Activated T-helper 17 cell treated with anti-CD3 and anti-CD28 coated beads, Interleukin-2, amount 50 U/mL, for 72 hours (primary cell): ENCODE measurements at regions not wholly inside any gene's neighbourhood (a gene's known extent, or its start where the extent isn't known, plus 50 kb on each side); places are given as distances from the start of the nearest gene placed in this dataset.
"Not testable (repeated sequence)": the region's sequence is repeated elsewhere in the genome, so short reads cannot be mapped to it uniquely, and the experiment has no call there.

Experiments
- ATAC-seq: fragments of 150-1000 bp; cut with Tn5 transposase; replicated peaks from 2 replicates; pipeline ENCODE4 v1.10.0; 2021; ENCODE audit warnings: mild to moderate bottlenecking, moderate library complexity
- H3K27ac Mint-ChIP-seq: one replicate; pipeline ENCODE4 v1.8.0; 2022; ENCODE audit warnings: mixed read lengths
- H3K27me3 Mint-ChIP-seq: one replicate; pipeline ENCODE4 v1.8.0; 2022; ENCODE audit warnings: mixed read lengths
- H3K36me3 Mint-ChIP-seq: one replicate; pipeline ENCODE4 v1.8.0; 2022; ENCODE audit warnings: low read depth, mild to moderate bottlenecking, mixed read lengths
- H3K4me1 Mint-ChIP-seq: one replicate; pipeline ENCODE4 v1.8.0; 2022; ENCODE audit warnings: mixed read lengths
- H3K4me3 Mint-ChIP-seq: one replicate; pipeline ENCODE4 v1.8.0; 2022; ENCODE audit warnings: mild to moderate bottlenecking, mixed read lengths
- H3K9me3 Mint-ChIP-seq: one replicate; pipeline ENCODE4 v1.8.0; 2022; ENCODE audit warnings: mixed read lengths

DNA sequence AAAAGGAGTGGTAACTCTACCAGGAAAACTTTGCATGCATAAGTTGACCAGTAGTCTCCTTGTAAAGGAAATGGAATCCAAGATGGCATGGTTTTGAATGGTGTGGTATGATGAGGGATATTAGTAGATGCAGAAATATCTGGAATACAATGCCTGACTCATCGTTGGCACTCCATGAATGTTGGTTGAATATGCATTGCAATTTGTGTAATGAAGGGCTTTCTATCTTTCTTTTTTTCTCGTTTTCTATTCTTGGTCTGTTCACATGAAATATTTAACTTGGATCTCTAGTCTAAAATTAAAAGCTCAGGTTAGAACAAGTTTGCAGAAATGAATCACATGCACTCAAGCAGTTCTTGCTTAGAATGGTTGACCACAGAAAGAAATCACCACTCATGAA, 195.3 kb upstream of the ADRA1D start:
- Mint-ChIP-seq H3K36me3 (no peaks in the 10 kb centered on the region), H3K4me1 (no peaks in the 10 kb centered on the region)
- ATAC-seq = no peak

DNA sequence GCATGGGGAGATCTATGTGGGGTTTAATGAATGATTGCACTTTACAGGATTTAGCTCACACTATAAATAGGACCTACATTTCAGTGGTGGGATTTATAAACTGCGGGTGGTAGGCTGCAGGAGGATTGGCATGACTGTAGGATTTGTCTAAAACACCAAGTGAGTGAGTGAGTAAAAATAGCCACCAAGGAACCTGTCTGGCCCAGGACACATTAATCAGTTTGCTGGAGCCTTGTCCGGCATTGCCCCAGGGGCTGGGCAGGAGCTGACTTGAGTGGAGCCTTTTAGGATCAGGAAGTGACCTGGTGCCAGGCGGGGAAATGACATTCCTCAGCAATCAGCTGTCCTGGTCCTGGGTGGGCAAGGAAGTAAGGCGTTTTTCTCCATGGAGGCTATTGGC, 193.9 kb upstream of the ADRA1D start:
- H3K9me3 Mint-ChIP-seq = no peaks in the 10 kb centered on the region
- no peaks in the 10 kb centered on the region for H3K36me3 Mint-ChIP-seq
- H3K4me1 Mint-ChIP-seq = no peaks in the 10 kb centered on the region
- ATAC-seq = no peak
- H3K4me3 Mint-ChIP-seq = no peak overlapping the region
- H3K27me3 Mint-ChIP-seq = peaks cover 14% of the 10 kb centered on the region
- H3K27ac Mint-ChIP-seq = no peak overlapping the region

More for the DNA sequence above, 195.3 kb upstream of the ADRA1D start:
- no peak overlapping the region for H3K4me3 Mint-ChIP-seq
- H3K27ac Mint-ChIP-seq = no peak overlapping the region
- H3K9me3 Mint-ChIP-seq = no peaks in the 10 kb centered on the region
- H3K27me3 Mint-ChIP-seq = peaks cover 14% of the 10 kb centered on the region

DNA sequence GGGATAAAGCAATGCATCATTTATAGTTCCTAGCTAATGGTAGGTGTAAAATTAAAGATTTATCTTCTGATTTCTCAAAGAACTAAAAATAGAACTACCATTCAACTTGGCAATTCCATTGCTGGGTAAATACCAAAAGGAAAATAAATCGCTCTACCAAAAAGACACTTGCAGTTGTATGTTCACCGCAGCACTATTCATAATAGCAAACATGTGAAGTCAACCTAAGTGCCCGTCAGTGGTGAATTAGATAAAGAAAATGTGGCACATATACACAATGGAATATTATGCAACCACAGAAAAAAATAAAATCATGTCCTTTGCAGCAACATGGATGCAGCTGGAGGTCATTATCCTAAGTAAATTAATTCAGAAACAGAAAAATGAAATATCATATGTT, 192.8 kb upstream of the ADRA1D start:
- H3K4me3 Mint-ChIP-seq = no peak overlapping the region
- no peaks in the 10 kb centered on the region for H3K4me1 Mint-ChIP-seq
- no peaks in the 10 kb centered on the region for H3K36me3 Mint-ChIP-seq
- no peaks in the 10 kb centered on the region for H3K9me3 Mint-ChIP-seq
- ATAC-seq = no peak
- no peak overlapping the region for H3K27ac Mint-ChIP-seq
- peaks cover 14% of the 10 kb centered on the region for H3K27me3 Mint-ChIP-seq

DNA sequence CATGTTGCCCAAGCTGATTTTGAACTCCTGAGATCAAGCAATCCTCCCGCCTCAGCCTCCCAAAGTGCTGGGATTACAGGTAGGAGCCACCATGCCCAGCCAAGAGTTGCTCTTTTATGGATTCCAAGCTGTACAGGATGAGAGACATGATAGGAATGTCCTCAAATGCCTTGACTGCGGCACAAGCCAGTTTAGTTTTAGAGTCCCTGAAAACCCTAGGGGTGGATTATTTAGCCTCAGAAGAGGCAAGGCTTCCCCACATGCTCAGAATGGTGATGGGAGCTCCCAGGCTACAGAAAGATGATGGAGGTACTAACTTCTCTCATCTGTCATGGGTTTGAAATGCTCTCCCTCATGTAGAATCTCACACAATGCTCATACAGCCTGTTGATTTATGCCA, 192.1 kb upstream of the ADRA1D start:
- Mint-ChIP-seq H3K36me3 (no peaks in the 10 kb centered on the region), H3K27me3 (peaks cover 14% of the 10 kb centered on the region), H3K4me1 (no peaks in the 10 kb centered on the region), H3K9me3 (no peaks in the 10 kb centered on the region), H3K4me3 (no peak overlapping the region), H3K27ac (no peak overlapping the region)
- no peak for ATAC-seq

DNA sequence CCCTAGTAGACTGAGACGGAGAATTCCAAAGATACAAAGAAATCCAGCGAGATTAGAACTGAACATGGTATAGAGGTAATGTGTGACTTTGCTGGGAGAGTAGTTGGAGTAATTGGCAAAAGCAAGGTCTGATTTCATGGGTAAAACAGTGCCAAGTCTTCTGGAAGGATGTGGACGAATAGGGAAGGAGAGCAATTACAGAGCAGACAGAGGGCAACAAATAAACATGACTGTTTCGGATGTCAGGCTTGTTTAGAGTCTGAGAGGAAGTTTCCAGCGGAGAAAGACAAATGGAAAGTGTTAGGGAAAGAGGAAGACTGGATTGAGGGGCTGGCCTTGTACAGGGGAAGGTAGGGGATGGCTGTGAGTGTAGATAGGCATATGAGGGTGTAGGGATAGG, 190.4 kb upstream of the ADRA1D start:
- Mint-ChIP-seq H3K27ac (no peak overlapping the region), H3K4me3 (no peak overlapping the region), H3K9me3 (no peaks in the 10 kb centered on the region), H3K4me1 (no peaks in the 10 kb centered on the region), H3K27me3 (peaks cover 9% of the 10 kb centered on the region), H3K36me3 (no peaks in the 10 kb centered on the region)
- ATAC-seq = no peak

DNA sequence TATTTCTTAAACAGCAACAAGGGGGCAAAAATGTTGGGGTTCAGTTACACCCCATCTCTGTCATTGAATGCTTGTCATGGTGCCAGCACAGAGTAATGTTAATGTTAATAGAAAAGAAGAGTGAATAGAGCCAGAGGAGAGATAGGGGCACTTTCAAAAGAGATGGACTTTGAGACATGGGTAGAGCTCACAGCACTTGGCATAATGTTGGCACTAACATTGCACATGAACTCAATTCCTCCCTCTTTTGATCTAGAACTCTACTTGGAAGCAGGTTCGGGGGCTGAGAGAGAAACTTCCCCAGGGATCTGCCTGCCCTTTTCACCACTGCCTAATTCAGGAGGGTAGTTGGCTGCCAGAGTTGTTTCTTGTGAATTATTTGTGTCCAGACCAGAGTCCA, 188.0 kb upstream of the ADRA1D start:
- H3K27ac Mint-ChIP-seq = no peak overlapping the region
- no peaks in the 10 kb centered on the region for H3K9me3 Mint-ChIP-seq
- no peaks in the 10 kb centered on the region for H3K4me1 Mint-ChIP-seq
- no peaks in the 10 kb centered on the region for H3K36me3 Mint-ChIP-seq
- ATAC-seq = no peak
- peaks cover 14% of the 10 kb centered on the region for H3K27me3 Mint-ChIP-seq
- H3K4me3 Mint-ChIP-seq = no peak overlapping the region

DNA sequence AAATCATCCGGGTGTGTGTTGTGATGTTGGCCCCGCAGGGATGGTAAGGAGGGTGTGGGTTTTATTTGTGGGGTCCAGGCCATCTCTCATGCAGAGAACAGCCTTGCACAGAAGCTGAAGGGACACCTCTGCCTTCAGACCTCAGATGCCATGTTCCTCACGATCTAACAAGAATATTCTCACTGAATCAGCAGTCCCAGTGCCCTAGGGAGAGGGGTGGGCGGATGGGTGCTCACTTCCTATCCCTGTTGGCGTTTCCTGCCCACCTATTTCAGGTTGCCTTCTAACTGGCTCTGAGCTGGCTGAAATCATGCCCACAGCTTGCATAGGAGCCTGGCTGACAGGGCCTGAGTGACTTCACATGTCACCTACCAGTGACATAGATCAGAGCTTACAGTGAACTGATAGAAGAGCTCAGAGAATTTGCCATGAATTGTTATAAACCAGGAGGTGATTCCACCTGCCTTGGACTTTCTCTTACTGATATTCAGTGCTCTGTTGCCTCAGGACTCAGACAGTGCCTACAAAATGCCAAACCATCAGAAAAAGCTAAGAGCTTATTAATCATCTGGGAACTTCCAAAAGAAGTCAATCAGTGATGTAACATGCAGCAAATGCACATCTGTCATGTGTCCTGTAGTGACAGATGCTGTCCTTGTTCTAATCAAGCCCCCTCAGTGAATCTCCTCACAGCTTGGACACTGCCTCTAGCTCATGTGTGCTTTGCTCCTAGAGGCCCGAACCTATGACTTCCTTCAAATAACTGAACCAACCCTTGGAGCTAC, 186.8 kb upstream of the ADRA1D start:
- no peak overlapping the region for H3K4me3 Mint-ChIP-seq
- H3K36me3 Mint-ChIP-seq = no peaks in the 10 kb centered on the region
- no peak overlapping the region for H3K27ac Mint-ChIP-seq
- H3K4me1 Mint-ChIP-seq = no peaks in the 10 kb centered on the region
- H3K27me3 Mint-ChIP-seq = peaks cover 14% of the 10 kb centered on the region
- no peaks in the 10 kb centered on the region for H3K9me3 Mint-ChIP-seq
- peak; percentile 28 for ATAC-seq

DNA sequence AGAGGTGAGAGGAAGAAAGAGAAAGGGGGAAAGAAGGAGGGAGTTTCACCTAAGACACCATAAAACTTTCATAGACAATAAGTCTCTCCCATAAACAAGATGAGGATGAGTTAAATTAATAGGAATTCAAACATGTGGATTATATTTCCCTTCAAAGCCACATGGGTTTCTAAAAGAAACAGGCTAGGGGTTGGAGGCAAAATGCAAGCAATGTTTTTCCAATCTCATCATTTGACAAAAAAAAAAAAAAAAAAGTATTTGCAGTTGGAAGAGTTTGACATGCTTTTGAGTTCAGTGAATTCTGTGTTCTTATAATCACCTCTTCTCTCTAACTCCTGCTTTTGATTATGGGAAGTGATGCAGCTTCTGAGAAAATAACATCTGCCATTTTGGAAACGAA, 186.1 kb upstream of the ADRA1D start:
- Mint-ChIP-seq H3K36me3 (no peaks in the 10 kb centered on the region), H3K9me3 (no peaks in the 10 kb centered on the region), H3K4me1 (no peaks in the 10 kb centered on the region), H3K27ac (no peak overlapping the region), H3K4me3 (no peak overlapping the region), H3K27me3 (peaks cover 14% of the 10 kb centered on the region)
- ATAC-seq = no peak

DNA sequence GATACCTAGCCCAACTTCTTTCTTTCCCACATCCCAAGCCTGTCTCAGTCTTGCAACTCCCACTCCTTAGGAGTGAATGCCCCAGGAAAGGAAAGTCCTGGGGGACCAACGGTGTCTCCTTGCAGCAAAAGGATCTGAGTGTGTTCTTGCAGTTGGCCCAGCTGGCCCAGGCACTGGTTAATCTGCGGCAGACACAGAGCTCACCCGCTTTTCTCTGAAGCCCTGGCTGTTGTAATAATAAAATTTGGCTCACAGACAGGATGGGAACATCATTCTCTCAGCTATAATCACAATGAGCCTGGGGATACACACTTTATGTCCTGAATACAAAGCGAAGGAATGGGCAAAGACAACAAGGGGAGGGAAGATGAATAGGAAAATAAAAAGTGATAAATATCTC, 185.6 kb upstream of the ADRA1D start:
- Mint-ChIP-seq H3K36me3 (no peaks in the 10 kb centered on the region), H3K9me3 (no peaks in the 10 kb centered on the region), H3K4me1 (no peaks in the 10 kb centered on the region), H3K4me3 (no peak overlapping the region), H3K27me3 (peaks cover 14% of the 10 kb centered on the region), H3K27ac (no peak overlapping the region)
- ATAC-seq = no peak

DNA sequence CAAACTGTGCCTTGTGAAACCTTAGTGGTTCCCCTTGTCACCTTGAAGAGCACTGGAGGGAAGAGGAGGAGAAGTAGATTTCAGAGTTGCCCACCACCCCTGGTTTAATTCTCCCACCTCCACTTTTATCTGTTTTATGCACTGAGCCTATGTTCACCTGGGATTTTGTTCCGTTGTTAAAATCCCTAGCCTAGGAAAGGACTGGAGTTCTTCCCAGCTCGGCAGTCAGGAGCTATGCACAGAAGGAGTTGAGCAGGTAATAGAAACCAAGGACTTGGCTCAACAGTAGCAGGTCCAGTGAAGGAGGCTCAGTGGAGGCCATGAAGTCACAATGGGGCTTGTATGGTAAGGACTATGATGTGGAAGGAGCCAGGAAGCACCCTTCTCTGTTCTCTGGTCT, 182.4 kb upstream of the ADRA1D start:
- Mint-ChIP-seq H3K9me3 (no peaks in the 10 kb centered on the region), H3K4me3 (no peak overlapping the region)
- no peak for ATAC-seq

DNA sequence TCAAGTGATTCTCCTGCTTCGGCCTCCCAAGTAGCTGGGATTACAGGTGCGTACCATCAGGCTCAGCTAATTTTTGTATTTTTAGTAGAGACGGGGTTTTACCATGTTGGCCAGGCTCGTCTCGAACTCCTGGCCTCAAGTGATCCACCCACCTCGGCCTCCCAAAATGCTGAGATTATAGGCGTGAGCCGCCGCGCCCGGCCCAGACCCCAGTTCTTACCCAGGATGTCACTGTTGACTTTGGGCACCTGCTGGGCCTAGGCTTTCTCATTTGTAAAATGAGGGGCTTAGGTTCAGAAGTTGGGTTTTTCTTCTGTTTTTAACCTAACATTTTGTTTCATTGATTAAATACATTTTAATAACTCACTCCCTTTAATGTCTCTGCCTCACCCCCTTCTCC, 181.7 kb upstream of the ADRA1D start:
- not testable (repeated sequence) for H3K4me3 Mint-ChIP-seq, H3K36me3 Mint-ChIP-seq, H3K9me3 Mint-ChIP-seq, H3K4me1 Mint-ChIP-seq, H3K27ac Mint-ChIP-seq, ATAC-seq
- peaks cover 21% of the 10 kb centered on the region for H3K27me3 Mint-ChIP-seq

More for the DNA sequence above, 182.4 kb upstream of the ADRA1D start:
- Mint-ChIP-seq H3K27me3 (peaks cover 20% of the 10 kb centered on the region), H3K27ac (no peak overlapping the region), H3K4me1 (no peaks in the 10 kb centered on the region), H3K36me3 (no peaks in the 10 kb centered on the region)

DNA sequence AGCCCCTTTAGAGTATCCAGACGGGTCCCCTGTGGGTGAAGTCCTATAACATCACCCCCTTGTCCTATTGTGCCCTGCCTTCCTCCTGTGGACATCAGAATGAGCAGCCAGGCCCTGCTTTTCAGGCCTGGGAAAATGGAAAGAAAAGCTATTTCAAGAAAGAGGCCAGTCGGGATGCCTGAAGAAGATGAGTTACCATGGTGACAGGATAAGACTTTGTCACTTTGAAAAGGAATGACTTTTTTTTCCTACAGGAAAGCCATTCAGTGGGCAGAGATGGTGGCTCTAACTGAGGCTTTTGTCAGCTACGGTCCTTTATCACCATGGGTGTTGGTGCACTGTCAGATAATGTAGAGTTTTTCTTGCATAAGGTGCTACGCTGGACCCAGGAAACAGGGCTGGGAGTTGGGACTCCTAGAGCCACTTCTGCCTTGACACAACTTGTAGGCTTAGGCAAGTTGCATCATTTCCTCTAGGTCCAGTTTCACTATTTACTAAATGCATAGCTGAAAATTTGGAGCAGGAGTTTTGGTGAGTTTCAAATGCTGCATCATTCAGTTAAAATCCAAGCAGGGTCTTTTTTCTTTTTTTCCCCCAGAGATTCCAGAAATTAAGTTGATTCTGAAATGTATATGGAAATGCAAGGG, 179.0 kb upstream of the ADRA1D start:
- Mint-ChIP-seq H3K9me3 (no peaks in the 10 kb centered on the region), H3K4me3 (no peak overlapping the region), H3K27ac (no peak overlapping the region), H3K4me1 (no peaks in the 10 kb centered on the region), H3K36me3 (no peaks in the 10 kb centered on the region), H3K27me3 (peaks cover 30% of the 10 kb centered on the region)
- ATAC-seq = no peak

DNA sequence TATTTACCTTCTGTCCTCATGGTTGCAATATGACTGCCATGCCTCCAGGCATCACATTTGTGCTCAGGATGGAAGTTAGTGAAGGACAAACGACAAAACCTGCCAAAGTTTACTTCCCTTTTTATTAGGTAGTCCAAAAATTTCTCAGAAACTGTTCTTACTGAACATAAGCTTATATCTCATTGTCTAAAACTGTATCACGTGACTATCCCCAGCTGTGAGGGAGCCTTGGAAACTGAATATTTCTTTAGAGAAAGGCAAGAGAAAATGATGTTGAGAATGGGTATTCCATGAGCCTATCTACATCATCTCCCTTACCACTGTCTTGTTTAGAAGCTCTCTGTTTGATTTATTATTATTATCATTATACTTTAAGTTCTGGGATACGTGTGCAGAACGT, 169.1 kb upstream of the ADRA1D start:
- no peak for ATAC-seq
- Mint-ChIP-seq H3K9me3 (peaks cover 4% of the 10 kb centered on the region), H3K27ac (no peak overlapping the region), H3K27me3 (peaks cover 22% of the 10 kb centered on the region), H3K36me3 (no peaks in the 10 kb centered on the region), H3K4me1 (no peaks in the 10 kb centered on the region), H3K4me3 (no peak overlapping the region)

DNA sequence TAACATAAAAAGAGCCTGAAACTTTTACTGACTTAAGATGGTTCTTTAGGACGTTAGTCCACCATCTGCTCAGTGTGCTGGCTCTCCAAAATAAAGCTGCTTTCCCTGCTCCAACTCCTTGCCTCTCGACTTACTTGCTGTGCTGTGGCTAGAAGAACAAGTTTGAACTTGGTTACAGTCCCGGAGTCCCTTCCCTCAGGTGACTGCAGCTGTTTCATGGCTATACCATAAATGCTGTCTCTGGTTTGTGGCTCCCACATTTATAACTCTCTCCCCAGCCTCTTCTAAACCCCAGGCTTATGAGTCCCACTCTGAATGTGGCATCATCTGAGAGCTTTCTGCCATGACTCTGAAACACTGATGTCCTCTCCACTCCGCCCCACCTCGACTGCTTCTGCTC, 166.2 kb upstream of the ADRA1D start:
- H3K9me3 Mint-ChIP-seq = peaks cover 2% of the 10 kb centered on the region
- H3K27ac Mint-ChIP-seq = peak overlapping the region; percentile 13
- ATAC-seq = no peak
- peaks cover 17% of the 10 kb centered on the region for H3K27me3 Mint-ChIP-seq
- no peaks in the 10 kb centered on the region for H3K4me1 Mint-ChIP-seq
- H3K36me3 Mint-ChIP-seq = no peaks in the 10 kb centered on the region
- no peak overlapping the region for H3K4me3 Mint-ChIP-seq

DNA sequence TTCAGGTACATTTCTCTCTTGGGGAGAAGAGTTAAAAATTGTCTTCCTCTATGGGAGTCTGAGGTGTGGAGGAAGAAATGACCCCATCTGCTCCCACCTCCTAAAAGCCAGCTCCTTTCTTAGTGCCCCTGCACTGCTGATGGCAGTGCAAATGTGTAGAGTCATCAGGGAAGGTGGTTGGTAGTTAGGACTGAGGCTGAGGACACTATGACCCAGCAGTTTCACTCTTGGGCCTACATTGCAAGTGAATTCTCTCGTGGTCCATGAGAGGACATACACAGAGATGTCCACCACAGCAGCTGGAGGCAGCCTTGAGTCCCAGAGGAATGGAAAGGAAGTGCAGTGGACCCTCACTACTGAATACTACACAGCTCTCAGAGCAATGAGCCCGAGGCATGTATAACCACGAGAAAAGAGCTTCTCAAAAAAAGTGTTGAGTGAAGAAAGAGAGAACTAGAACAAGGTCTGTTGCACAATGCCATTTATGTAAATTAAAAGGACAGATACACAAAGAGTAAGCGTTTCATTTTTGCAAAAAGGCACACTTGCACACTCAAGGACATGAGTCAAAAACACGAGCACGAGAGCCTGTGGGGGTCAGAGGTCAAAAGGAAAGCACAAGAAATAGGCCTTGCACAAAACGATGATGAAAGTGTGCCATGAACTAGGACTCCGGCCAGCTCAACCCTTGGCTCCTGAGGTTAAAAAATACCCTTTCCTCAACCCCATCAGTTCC, 164.4 kb upstream of the ADRA1D start:
- Mint-ChIP-seq H3K9me3 (no peaks in the 10 kb centered on the region), H3K27ac (peak overlapping the region; percentile 11), H3K4me1 (no peaks in the 10 kb centered on the region), H3K27me3 (peaks cover 14% of the 10 kb centered on the region), H3K36me3 (no peaks in the 10 kb centered on the region), H3K4me3 (no peak overlapping the region)
- ATAC-seq = no peak
